Anterior cingulate cortex (tissue), 58 donors: ENCODE measurements at regions not wholly inside any gene's neighbourhood (a gene's known extent, or its start where the extent isn't known, plus 50 kb on each side); places are given as distances from the start of the nearest gene placed in this dataset.

Experiments used
- DNase-seq, 58 donors: peaks; one replicate each; lab custom pipeline; 2025; lab: John Stamatoyannopoulos, UW

GRCh38 chr2:74756356-74756890 is 77.5 kb upstream of the HK2 start:
- DNase-seq, result no peak

GRCh38 chr2:74759986-74760385 is 73.9 kb upstream of the HK2 start:
- DNase-seq, result no peak

GRCh38 chr2:74760875-74761630 is 72.9 kb upstream of the HK2 start:
- DNase-seq, result peak in 8 of 58 donors; percentile 6 to 25 (median 12)

- no peak for DNase-seq
These were observed 71.1 kb upstream of the HK2 start for GRCh38 chr2:74762789-74763188.

- DNase-seq, result peak in 8 of 58 donors; percentile 6 to 55 (median 29)
These were observed 69.9 kb upstream of the HK2 start for GRCh38 chr2:74763962-74764428.

- DNase-seq, result no peak
These were observed 69.3 kb upstream of the HK2 start for GRCh38 chr2:74764429-74765272.

- no peak for DNase-seq
These were observed 67.1 kb upstream of the HK2 start for GRCh38 chr2:74766780-74767179.

- no peak for DNase-seq
These were observed 66.3 kb upstream of the HK2 start for GRCh38 chr2:74767618-74768017.

- no peak for DNase-seq
These were observed 65.5 kb upstream of the HK2 start for GRCh38 chr2:74768401-74768914.

- no peak for DNase-seq
These were observed 61.9 kb upstream of the HK2 start for GRCh38 chr2:74772046-74772445.

- DNase-seq, result no peak
These were observed 56.6 kb upstream of the HK2 start for GRCh38 chr2:74777161-74777900.

- DNase-seq, result peak in 2 of 58 donors; percentile 2 to 10
These were observed 55.3 kb upstream of the HK2 start for GRCh38 chr2:74778381-74779264.

- DNase-seq, result no peak
These were observed 54.7 kb upstream of the HK2 start for GRCh38 chr2:74779265-74779558.

GRCh38 chr2:74779587-74780135 is 54.3 kb upstream of the HK2 start:
- DNase-seq, result no peak
